ENCODE measurements at regions not wholly inside any gene's neighbourhood (a gene's known extent, or its start where the extent isn't known, plus 50 kb on each side); places are given as distances from the start of the nearest gene placed in this dataset.

DNA sequence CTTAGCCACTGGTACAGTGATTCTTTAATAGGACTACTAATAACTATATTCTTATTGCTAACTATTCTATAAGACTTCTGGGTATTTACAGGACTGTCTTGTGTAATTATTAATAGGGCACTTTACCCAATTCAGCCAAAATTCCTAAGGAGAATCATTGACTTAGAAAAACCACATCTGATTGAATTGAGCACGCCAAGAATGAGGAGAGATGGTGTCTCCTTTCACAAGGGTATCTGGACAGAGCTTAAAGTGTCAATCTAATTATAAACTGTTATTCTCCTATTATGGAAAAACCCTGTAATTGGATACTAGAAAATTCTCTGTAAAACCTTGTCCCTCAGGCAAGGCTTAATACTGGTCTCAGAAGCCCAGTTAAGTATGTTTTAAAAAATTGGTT lies 111.1 kb upstream of the TLL1 start:
- TF ChIP-seq, protein P1, sequence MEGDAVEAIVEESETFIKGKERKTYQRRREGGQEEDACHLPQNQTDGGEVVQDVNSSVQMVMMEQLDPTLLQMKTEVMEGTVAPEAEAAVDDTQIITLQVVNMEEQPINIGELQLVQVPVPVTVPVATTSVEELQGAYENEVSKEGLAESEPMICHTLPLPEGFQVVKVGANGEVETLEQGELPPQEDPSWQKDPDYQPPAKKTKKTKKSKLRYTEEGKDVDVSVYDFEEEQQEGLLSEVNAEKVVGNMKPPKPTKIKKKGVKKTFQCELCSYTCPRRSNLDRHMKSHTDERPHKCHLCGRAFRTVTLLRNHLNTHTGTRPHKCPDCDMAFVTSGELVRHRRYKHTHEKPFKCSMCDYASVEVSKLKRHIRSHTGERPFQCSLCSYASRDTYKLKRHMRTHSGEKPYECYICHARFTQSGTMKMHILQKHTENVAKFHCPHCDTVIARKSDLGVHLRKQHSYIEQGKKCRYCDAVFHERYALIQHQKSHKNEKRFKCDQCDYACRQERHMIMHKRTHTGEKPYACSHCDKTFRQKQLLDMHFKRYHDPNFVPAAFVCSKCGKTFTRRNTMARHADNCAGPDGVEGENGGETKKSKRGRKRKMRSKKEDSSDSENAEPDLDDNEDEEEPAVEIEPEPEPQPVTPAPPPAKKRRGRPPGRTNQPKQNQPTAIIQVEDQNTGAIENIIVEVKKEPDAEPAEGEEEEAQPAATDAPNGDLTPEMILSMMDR (IDR thresholded peaks at IDR 0.05), result no peak
- no peak for TF ChIP-seq POLR2A (IDR thresholded peaks at IDR 0.05)

All from heart left ventricle (tissue), 13 donors.